OCI-LY7 (cell line): ENCODE measurements at regions not wholly inside any gene's neighbourhood (a gene's known extent, or its start where the extent isn't known, plus 50 kb on each side); places are given as distances from the start of the nearest gene placed in this dataset.

Experiments
- BruUV-seq: library from RNA; stranded (reverse); fragments of 400-500 nt; replicated peaks from 2 replicates; lab custom pipeline; 2021; lab: Mats Ljungman, UMichigan
- CTCF ChIA-PET: fragments of 300-600 bp; sonication (Branson Sonifier 250); formaldehyde crosslinking; loops from one replicate; lab custom pipeline; 2022; ENCODE audit warnings: antibody characterized with exemption; ENCODE audit not compliant: unreplicated experiment; lab: Charles Lee
- POLR2A ChIA-PET: fragments of 300-600 bp; sonication (Branson Sonifier 250); formaldehyde crosslinking; loops from one replicate; lab custom pipeline; 2022; ENCODE audit warnings: antibody characterized with exemption; lab: Charles Lee
- DNase-seq: peaks from one replicate; pipeline ENCODE4 v3.0.0-alpha.2; 2015; ENCODE audit warnings: low spot score
- H2AFZ ChIP-seq: fragments of 200-600 bp; sonication (generic), shearing (Covaris generic); 2 replicates; pipeline ENCODE4 v1.6.1; 2014; ENCODE audit warnings: mild to moderate bottlenecking, antibody characterized with exemption, low read length, moderate library complexity
- H3K27ac ChIP-seq: fragments of 200-600 bp; sonication (generic); 2 replicates; pipeline ENCODE4 v1.5.1; 2014; ENCODE audit warnings: mixed run types, low read depth, mild to moderate bottlenecking, moderate library complexity, low read length, inconsistent platforms; ENCODE audit not compliant: poor library complexity, severe bottlenecking
- H3K36me3 ChIP-seq: fragments of 200-600 bp; sonication (generic); 2 replicates; pipeline ENCODE4 v1.6.1; 2014; ENCODE audit warnings: mild to moderate bottlenecking, antibody characterized with exemption, low read length, moderate library complexity, mixed read lengths; ENCODE audit not compliant: insufficient read depth
- H3K4me1 ChIP-seq: fragments of 200-600 bp; sonication (generic); 2 replicates; pipeline ENCODE4 v1.5.1; 2014; ENCODE audit warnings: mild to moderate bottlenecking, low read length; ENCODE audit not compliant: insufficient read depth, poor library complexity, severe bottlenecking
- H3K4me2 ChIP-seq: fragments of 200-600 bp; sonication (generic); 2 replicates; pipeline ENCODE4 v1.6.1; 2014; ENCODE audit warnings: mild to moderate bottlenecking, low read length
- H3K4me3 ChIP-seq: fragments of 200-600 bp; sonication (generic); 2 replicates; pipeline ENCODE4 v1.5.1; 2014; ENCODE audit warnings: mild to moderate bottlenecking, low read depth, low read length; ENCODE audit not compliant: poor library complexity, severe bottlenecking
- H3K79me2 ChIP-seq: fragments of 200-600 bp; sonication (generic); 2 replicates; pipeline ENCODE4 v1.6.1; 2016; ENCODE audit warnings: low read depth, mild to moderate bottlenecking, low read length, moderate library complexity, mixed read lengths; ENCODE audit not compliant: insufficient read depth
- H3K9me2 ChIP-seq: fragments of 200-600 bp; sonication (generic); 2 replicates; pipeline ENCODE4 v1.6.1; 2016; ENCODE audit warnings: mild to moderate bottlenecking, low read length, mixed read lengths; ENCODE audit not compliant: insufficient read depth
- H3K9me3 ChIP-seq: fragments of 200-600 bp; sonication (generic); 2 replicates; pipeline ENCODE4 v1.6.1; 2014; ENCODE audit warnings: mild to moderate bottlenecking, mixed run types, low read length, mixed read lengths
- H4K20me1 ChIP-seq: fragments of 200-600 bp; sonication (generic); 2 replicates; pipeline ENCODE4 v1.6.1; 2014; ENCODE audit warnings: mild to moderate bottlenecking, antibody characterized with exemption, low read length, moderate library complexity, mixed read lengths; ENCODE audit not compliant: insufficient read depth
- CTCF ChIP-seq: fragments of 200-600 bp; sonication (generic); conservative IDR thresholded peaks from 2 replicates; pipeline ENCODE4 v1.5.1; 2014; ENCODE audit warnings: mild to moderate bottlenecking, antibody characterized with exemption, low read length, moderate library complexity, mixed read lengths
- EZH2phosphoT487 ChIP-seq: fragments of 200-600 bp; sonication (generic); IDR thresholded peaks from 2 replicates; pipeline ENCODE4 v1.6.1; 2018; ENCODE audit warnings: low read depth, borderline replicate concordance, mild to moderate bottlenecking, mixed run types, antibody characterized with exemption, low read length, moderate library complexity, mixed read lengths
- intact Hi-C: fragments of 100-400 bp; cut with micrococcal nuclease; formaldehyde crosslinking; loops from one replicate; pipeline ENCODE4 v1.10.0; 2022; ENCODE audit not compliant: unreplicated experiment

DNA sequence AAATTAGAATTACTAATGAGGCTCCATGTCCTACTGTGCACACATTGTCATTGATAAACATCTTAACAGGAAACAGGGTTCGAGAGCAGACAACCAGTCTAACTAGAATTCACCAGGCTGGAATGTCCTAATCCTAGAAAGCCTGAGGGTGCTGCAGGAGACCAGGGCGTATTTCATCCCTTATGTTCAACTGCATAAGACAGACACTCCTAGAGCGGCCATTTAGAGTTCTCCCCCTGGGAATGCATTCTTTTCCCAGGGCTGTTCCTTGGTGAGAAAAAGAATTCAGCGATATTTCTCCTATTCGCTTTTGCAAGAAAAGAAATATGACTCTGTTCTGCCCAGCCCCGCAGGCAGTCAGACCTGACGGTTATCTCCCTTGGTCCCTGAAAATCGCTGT lies 486.0 kb downstream of the REEP3 start:
- TF ChIP-seq EZH2phosphoT487 (no peak), CTCF (no peak)
- Histone ChIP-seq H3K36me3 (no peaks in the 10 kb centered on the region), H3K4me2 (no peak overlapping the region), H3K4me3 (no peak overlapping the region), H3K4me1 (no peaks in the 10 kb centered on the region), H3K9me2 (no peaks in the 10 kb centered on the region), H2AFZ (no peak overlapping the region), H3K79me2 (no peaks in the 10 kb centered on the region), H3K27ac (no peak overlapping the region), H3K9me3 (no peaks in the 10 kb centered on the region), H4K20me1 (no peaks in the 10 kb centered on the region)
- POLR2A ChIA-PET = no interaction called here
- DNase-seq = no peak
- no TSS peak for BruUV-seq
- CTCF ChIA-PET = no interaction called here
- intact Hi-C loops = no loop called here

DNA sequence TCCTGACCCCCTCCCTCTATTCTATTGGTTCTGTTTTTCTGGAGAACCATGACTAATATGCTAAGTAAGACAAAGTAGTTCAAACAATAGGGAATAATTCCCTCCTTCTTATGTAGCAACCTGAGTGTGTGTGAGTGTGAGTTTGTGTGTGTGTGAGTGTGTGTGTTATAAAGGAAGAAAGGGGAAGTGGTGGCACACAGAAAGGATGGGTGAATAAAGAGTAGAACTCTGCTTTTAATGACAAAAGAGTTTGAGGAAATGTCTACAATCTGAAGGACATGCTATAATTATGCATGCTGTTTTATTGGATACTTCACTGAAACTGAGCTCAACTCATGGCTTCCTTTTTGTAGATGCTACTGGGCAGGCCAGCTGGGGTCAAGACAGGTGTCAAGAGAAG lies 489.5 kb downstream of the REEP3 start:
- Histone ChIP-seq H3K27ac (no peak overlapping the region), H3K4me2 (no peak overlapping the region), H2AFZ (no peak overlapping the region), H3K9me3 (no peaks in the 10 kb centered on the region), H3K36me3 (no peaks in the 10 kb centered on the region), H3K79me2 (no peaks in the 10 kb centered on the region), H3K4me3 (no peak overlapping the region), H4K20me1 (no peaks in the 10 kb centered on the region), H3K4me1 (no peaks in the 10 kb centered on the region), H3K9me2 (no peaks in the 10 kb centered on the region)
- ChIA-PET CTCF (no interaction called here), POLR2A (no interaction called here)
- no peak for DNase-seq
- intact Hi-C loops = no loop called here
- TF ChIP-seq EZH2phosphoT487 (no peak), CTCF (no peak)
- no TSS peak for BruUV-seq

- Histone ChIP-seq H3K4me2 (no peak overlapping the region), H3K9me3 (no peaks in the 10 kb centered on the region), H3K4me1 (no peaks in the 10 kb centered on the region), H3K4me3 (no peak overlapping the region), H2AFZ (no peak overlapping the region), H3K79me2 (no peaks in the 10 kb centered on the region), H4K20me1 (no peaks in the 10 kb centered on the region), H3K36me3 (no peaks in the 10 kb centered on the region), H3K27ac (no peak overlapping the region), H3K9me2 (no peaks in the 10 kb centered on the region)
- intact Hi-C loops = no loop called here
- no TSS peak for BruUV-seq
- POLR2A ChIA-PET = no interaction called here
- CTCF ChIA-PET = no interaction called here
- TF ChIP-seq CTCF (no peak), EZH2phosphoT487 (no peak)
- no peak for DNase-seq
Observed at GRCh38 chr10:64011912-64012714, 490.9 kb downstream of the REEP3 start.
